ENCODE measurements at regions not wholly inside any gene's neighbourhood (a gene's known extent, or its start where the extent isn't known, plus 50 kb on each side); places are given as distances from the start of the nearest gene placed in this dataset.
"Not testable (repeated sequence)": the region's sequence is repeated elsewhere in the genome, so short reads cannot be mapped to it uniquely, and the experiment has no call there.

DNA sequence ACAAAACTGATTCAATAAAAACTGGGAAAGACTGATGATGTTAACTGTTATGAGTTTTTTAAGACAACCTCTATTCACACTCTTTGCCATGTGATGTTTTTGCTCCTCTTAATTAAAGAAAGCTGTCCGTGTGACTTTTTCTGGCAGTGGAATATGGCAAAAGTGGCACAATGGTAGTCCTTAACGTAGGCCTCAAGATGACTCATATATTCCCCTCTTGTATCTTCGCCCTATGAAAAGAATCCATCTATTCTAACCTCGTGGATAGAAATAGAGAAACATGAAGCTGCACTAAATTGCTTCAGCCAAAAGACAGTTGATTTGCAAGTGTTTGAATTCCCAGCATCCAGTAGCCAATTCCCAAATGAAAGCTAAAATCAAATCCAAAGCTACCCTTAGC is 603.8 kb upstream of the PCDH7 start:
- Histone ChIP-seq H3K4me3 (no peak overlapping the region), H3K27ac (no peak overlapping the region), H3K4me1 (no peaks in the 10 kb centered on the region), H3K36me3 (replicated peaks in 1 of 2; ENCODE audit: insufficient read depth in 1 of 2, low read depth in 2 of 2) (no peaks in the 10 kb centered on the region), H3K9me3 (no peaks in the 10 kb centered on the region), H3K27me3 (no peaks in the 10 kb centered on the region)
- DNase-seq (no peak), ATAC-seq (no peak)
- WGBS, 2 donors: 46 to 58% methylated on average over 4 of the region's 4 CpGs
- intact Hi-C loops (cut with DNase I): no loop called here
- TF ChIP-seq POLR2A (IDR thresholded peaks at IDR 0.05) (no peak), CTCF (IDR thresholded peaks at IDR 0.05) (no peak)

DNA sequence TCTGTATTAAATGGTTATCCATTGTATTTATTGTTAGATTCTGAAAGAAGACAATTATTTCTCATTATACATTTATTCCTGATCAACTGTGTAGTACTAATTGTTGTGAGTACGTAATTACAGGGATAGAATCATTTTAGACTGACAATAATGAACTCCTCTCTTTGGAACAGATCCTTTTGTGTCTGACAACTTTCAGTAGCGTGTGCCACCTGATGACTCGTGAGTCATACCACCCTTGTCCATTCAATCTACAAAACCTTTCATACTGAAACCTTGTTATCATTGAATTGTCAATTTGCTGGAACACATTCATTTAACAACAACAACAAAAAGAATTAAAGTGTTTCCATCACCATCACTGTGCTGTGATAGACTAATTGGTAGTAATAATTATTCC is 602.7 kb upstream of the PCDH7 start:
- 53 to 72% methylated on average over 3 of the region's 3 CpGs for WGBS, 2 donors

GRCh38 chr4:30122711-30123110 is 597.5 kb upstream of the PCDH7 start:
- no peak for DNase-seq
- Histone ChIP-seq H3K4me3 (no peak overlapping the region), H3K4me1 (no peaks in the 10 kb centered on the region), H3K27me3 (no peaks in the 10 kb centered on the region), H3K9me3 (no peaks in the 10 kb centered on the region), H3K27ac (no peak overlapping the region), H3K36me3 (replicated peaks in 1 of 2; ENCODE audit: insufficient read depth in 1 of 2, low read depth in 2 of 2) (no peaks in the 10 kb centered on the region)
- TF ChIP-seq POLR2A (IDR thresholded peaks at IDR 0.05): no peak
- TF ChIP-seq CTCF (IDR thresholded peaks at IDR 0.05): no peak
- intact Hi-C loops (cut with DNase I): no loop called here
- WGBS, 2 donors: 36 to 42% methylated on average over 3 of the region's 3 CpGs
- no peak for ATAC-seq

More for the DNA sequence above, 602.7 kb upstream of the PCDH7 start:
- intact Hi-C loops (cut with DNase I): no loop called here
- Histone ChIP-seq H3K4me1 (no peaks in the 10 kb centered on the region), H3K9me3 (no peaks in the 10 kb centered on the region), H3K36me3 (replicated peaks in 1 of 2; ENCODE audit: insufficient read depth in 1 of 2, low read depth in 2 of 2) (no peaks in the 10 kb centered on the region), H3K27me3 (no peaks in the 10 kb centered on the region), H3K4me3 (no peak overlapping the region), H3K27ac (no peak overlapping the region)
- ATAC-seq (no peak), DNase-seq (no peak)
- TF ChIP-seq CTCF (IDR thresholded peaks at IDR 0.05): no peak
- TF ChIP-seq POLR2A (IDR thresholded peaks at IDR 0.05): no peak

DNA sequence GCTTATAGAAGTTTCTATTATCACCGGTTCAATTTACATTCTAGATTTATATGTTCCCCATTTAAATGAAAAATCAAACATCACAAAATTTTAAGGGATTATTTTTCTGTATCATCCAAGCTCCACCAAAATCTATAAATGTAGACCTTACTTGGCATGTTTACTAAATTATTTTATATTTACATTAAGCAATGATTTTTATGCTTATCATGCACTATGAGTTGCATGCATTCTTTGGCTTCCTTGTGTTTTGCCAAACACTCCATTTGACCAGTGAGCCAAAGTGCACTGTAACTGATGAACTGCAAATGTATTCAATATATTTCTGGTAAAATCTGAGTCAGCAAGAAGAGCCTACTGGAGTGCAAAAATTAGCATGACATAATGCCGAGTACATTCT is 595.5 kb upstream of the PCDH7 start:
- ATAC-seq; H3K9me3 ChIP-seq; H3K27ac ChIP-seq; H3K4me3 ChIP-seq; H3K4me1 ChIP-seq; H3K27me3 ChIP-seq; intact Hi-C loops (cut with DNase I); DNase-seq; H3K36me3 ChIP-seq (replicated peaks in 1 of 2; ENCODE audit: insufficient read depth in 1 of 2, low read depth in 2 of 2): not testable (repeated sequence)
- 77 to 81% methylated on average over 2 of the region's 2 CpGs for WGBS, 2 donors

GRCh38 chr4:30125868-30126267 is 594.3 kb upstream of the PCDH7 start:
- intact Hi-C loops (cut with DNase I): no loop called here
- Histone ChIP-seq H3K36me3 (replicated peaks in 1 of 2; ENCODE audit: insufficient read depth in 1 of 2, low read depth in 2 of 2) (no peaks in the 10 kb centered on the region), H3K27me3 (no peaks in the 10 kb centered on the region), H3K4me3 (no peak overlapping the region), H3K27ac (no peak overlapping the region), H3K4me1 (no peaks in the 10 kb centered on the region), H3K9me3 (no peaks in the 10 kb centered on the region)
- DNase-seq (no peak), ATAC-seq (no peak)
- TF ChIP-seq POLR2A (IDR thresholded peaks at IDR 0.05) (no peak), CTCF (IDR thresholded peaks at IDR 0.05) (no peak)
- WGBS, 2 donors: 26 to 39% methylated on average over 1 of the region's 1 CpG

Data from body of pancreas (tissue), 4 donors.